C4-2B (cell line): ENCODE measurements at regions not wholly inside any gene's neighbourhood (a gene's known extent, or its start where the extent isn't known, plus 50 kb on each side); places are given as distances from the start of the nearest gene placed in this dataset.

Experiments
- H3K27ac ChIP-seq: fragments of 450-650 bp; 2 replicates; pipeline ENCODE4 v1.5.1; 2017
- ZFX ChIP-seq: fragments of 450-650 bp; IDR thresholded peaks from 2 replicates; pipeline ENCODE4 v1.6.1; 2017
- TF ChIP-seq, protein P1 (sequence below): fragments of 450-650 bp; conservative IDR thresholded peaks from 2 replicates; pipeline ENCODE4 v1.5.1; 2017; ENCODE audit warnings: mild to moderate bottlenecking

DNA sequence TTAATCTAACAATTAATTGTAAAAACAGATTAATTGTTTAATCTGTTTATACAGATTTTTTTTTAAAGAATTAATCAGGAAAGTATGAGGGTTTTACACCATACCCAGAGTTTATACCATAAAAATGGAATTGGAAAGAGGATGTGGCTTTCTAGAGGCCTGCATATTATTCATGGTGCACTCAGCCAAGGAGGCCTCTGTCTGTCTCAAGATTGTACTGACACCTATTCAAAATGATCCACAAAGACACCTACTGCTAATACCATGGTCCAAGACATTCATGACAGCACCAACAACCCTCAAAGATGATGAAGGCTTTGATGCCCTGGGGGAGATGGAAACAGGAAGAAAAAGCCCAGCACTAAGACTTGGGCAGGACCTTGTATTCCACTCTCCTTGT is 58.1 kb upstream of the MAST4 start:
- H3K27ac ChIP-seq = no peak overlapping the region
- TF ChIP-seq ZFX = no peak
- TF ChIP-seq, protein P1, sequence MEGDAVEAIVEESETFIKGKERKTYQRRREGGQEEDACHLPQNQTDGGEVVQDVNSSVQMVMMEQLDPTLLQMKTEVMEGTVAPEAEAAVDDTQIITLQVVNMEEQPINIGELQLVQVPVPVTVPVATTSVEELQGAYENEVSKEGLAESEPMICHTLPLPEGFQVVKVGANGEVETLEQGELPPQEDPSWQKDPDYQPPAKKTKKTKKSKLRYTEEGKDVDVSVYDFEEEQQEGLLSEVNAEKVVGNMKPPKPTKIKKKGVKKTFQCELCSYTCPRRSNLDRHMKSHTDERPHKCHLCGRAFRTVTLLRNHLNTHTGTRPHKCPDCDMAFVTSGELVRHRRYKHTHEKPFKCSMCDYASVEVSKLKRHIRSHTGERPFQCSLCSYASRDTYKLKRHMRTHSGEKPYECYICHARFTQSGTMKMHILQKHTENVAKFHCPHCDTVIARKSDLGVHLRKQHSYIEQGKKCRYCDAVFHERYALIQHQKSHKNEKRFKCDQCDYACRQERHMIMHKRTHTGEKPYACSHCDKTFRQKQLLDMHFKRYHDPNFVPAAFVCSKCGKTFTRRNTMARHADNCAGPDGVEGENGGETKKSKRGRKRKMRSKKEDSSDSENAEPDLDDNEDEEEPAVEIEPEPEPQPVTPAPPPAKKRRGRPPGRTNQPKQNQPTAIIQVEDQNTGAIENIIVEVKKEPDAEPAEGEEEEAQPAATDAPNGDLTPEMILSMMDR = no peak

DNA sequence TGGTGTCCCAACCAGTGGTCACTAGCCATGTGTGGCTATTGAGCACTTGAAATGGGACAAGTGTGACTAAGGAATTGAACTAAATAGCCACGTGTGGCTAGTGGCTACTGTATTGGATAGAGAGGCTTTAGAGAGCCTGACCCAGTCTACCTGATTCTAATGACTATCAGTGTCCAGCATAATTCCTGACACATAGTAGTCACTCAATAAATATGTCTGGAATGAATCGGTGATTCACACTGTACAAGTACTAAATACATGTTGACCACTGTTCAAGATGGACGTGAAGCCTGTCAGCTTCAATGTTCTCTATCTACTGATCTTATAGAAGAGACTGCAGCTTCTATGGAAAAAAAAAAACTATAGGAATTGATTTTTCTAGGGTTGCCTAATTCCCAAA is 57.7 kb upstream of the MAST4 start:
- no peak overlapping the region for H3K27ac ChIP-seq
- TF ChIP-seq ZFX = no peak
- TF ChIP-seq, protein P1 = no peak

DNA sequence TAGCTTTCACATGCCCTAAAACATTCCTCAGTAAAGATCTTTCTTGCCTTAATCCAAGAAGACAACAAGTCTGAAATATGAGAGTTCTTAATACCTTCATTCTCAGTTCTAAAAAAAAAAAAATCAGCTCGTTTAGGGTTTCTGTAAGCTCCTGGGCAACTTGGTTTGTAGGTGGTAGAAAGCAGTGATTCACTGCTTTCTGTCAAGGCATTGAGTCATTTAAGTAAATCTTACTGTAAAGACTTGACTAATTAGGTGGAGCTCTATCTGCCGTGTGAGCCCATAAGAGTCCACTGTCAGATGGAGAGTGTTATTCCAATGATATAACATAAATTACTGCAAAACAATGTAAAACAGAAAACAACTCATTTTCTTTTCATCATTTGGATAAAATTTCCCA is 56.1 kb upstream of the MAST4 start:
- H3K27ac ChIP-seq = no peak overlapping the region
- TF ChIP-seq, protein P1 = no peak
- TF ChIP-seq ZFX = no peak

DNA sequence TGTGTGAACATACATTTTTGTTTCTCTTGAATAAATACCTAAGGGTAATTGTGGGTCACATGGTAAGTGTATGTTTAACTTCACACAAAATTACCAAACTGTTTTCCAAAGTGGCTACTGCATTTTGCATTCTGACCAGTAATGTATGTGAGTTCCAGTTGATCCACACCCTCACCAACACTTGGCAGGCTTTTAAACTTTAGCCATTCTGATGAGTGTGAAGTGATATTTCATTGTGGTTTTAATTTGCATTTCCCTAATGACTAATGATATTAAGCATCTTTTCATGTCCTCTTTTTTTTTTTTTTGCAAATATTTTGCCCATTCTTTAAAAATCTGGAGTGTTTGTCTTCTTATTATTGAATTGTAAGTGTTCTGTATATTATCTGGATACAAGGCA is 53.5 kb upstream of the MAST4 start:
- TF ChIP-seq, protein P1 = no peak
- no peak for TF ChIP-seq ZFX
- no peak overlapping the region for H3K27ac ChIP-seq
